Neural progenitor cell (in vitro differentiated cells): ENCODE measurements at regions not wholly inside any gene's neighbourhood (a gene's known extent, or its start where the extent isn't known, plus 50 kb on each side); places are given as distances from the start of the nearest gene placed in this dataset.

Experiments
- CTCF ChIP-seq: fragments of 200-600 bp; sonication (generic); IDR thresholded peaks from 2 replicates; pipeline ENCODE4 v1.5.1; 2017; ENCODE audit warnings: antibody characterized with exemption, mild to moderate bottlenecking
- EZH2phosphoT487 ChIP-seq: fragments of 200-600 bp; sonication (generic); IDR thresholded peaks from 2 replicates; pipeline ENCODE4 v1.6.1; 2017; ENCODE audit warnings: antibody characterized with exemption

GRCh38 chr4:111579767-111580166, 565.5 kb upstream of the FAM241A start:
- TF ChIP-seq CTCF (no peak), EZH2phosphoT487 (no peak)
